HepG2 (cell line): ENCODE measurements at regions not wholly inside any gene's neighbourhood (a gene's known extent, or its start where the extent isn't known, plus 50 kb on each side); places are given as distances from the start of the nearest gene placed in this dataset.

ENCODE experiments used
- CEBPG ChIP-seq: IDR thresholded peaks from 2 replicates; pipeline ENCODE4 v1.6.1; 2016
- E2F1 ChIP-seq: sonication (generic); formaldehyde crosslinking; IDR thresholded peaks from 2 replicates; pipeline ENCODE4 v1.5.0; 2020; ENCODE audit warnings: missing genetic modification reagents
- FOXK1 ChIP-seq: sonication (generic); formaldehyde crosslinking; IDR thresholded peaks from 2 replicates; pipeline ENCODE4 v1.4.0; 2020; ENCODE audit warnings: low read depth, missing genetic modification reagents, borderline replicate concordance
- FOXP1 ChIP-seq, 2 experiments: fragments of 450-650 bp in 1 of 2; IDR thresholded peaks; 2 replicates each; pipeline ENCODE4 v1.6.1; 2017 to 2018; ENCODE audit warnings: antibody characterized with exemption in 1 of 2
- HMG20A ChIP-seq: IDR thresholded peaks from 2 replicates; pipeline ENCODE4 v1.6.1; 2016; ENCODE audit warnings: borderline replicate concordance
- JUND ChIP-seq: sonication (generic); formaldehyde crosslinking; IDR thresholded peaks from 2 replicates; pipeline ENCODE4 v1.8.0; 2022; ENCODE audit warnings: mild to moderate bottlenecking, missing genetic modification reagents
- KLF15 ChIP-seq: sonication (generic); formaldehyde crosslinking; IDR thresholded peaks from 2 replicates; pipeline ENCODE4 v1.8.1; 2023; ENCODE audit warnings: borderline replicate concordance, mild to moderate bottlenecking, inconsistent platforms, missing genetic modification reagents, mixed read lengths
- KLF6 ChIP-seq: IDR thresholded peaks from 2 replicates; pipeline ENCODE4 v1.8.0; 2016; ENCODE audit warnings: missing biosample characterization, missing genetic modification reagents
- MED8 ChIP-seq: sonication (generic); formaldehyde crosslinking; IDR thresholded peaks from 2 replicates; pipeline ENCODE4 v1.8.1; 2023; ENCODE audit warnings: mild to moderate bottlenecking, missing genetic modification reagents; ENCODE audit not compliant: insufficient replicate concordance
- NFE2L2 ChIP-seq: fragments of 150-350 bp; IDR thresholded peaks from 2 replicates; pipeline ENCODE4 v1.6.1; 2014; ENCODE audit warnings: low read length
- PITX1 ChIP-seq: sonication (generic); formaldehyde crosslinking; IDR thresholded peaks from 2 replicates; pipeline ENCODE4 v1.5.1; 2020; ENCODE audit warnings: mild to moderate bottlenecking, missing genetic modification reagents
- TBX3 ChIP-seq: fragments of 450-650 bp; IDR thresholded peaks from 2 replicates; pipeline ENCODE4 v1.6.1; 2017; ENCODE audit warnings: antibody characterized with exemption, mild to moderate bottlenecking, inconsistent platforms, borderline replicate concordance
- ZKSCAN8 ChIP-seq: IDR thresholded peaks from 2 replicates; pipeline ENCODE4 v1.6.1; 2016; ENCODE audit warnings: borderline replicate concordance, missing genetic modification reagents, missing compliant biosample characterization
- ZNF496 ChIP-seq: sonication (generic); formaldehyde crosslinking; IDR thresholded peaks from 2 replicates; pipeline ENCODE4 v1.8.1; 2023; ENCODE audit warnings: mild to moderate bottlenecking, moderate library complexity, missing genetic modification reagents; ENCODE audit not compliant: insufficient replicate concordance
- ZNF772 ChIP-seq: sonication (generic); formaldehyde crosslinking; IDR thresholded peaks from 2 replicates; pipeline ENCODE4 v1.5.0; 2020; ENCODE audit warnings: mild to moderate bottlenecking, missing genetic modification reagents
- TF ChIP-seq, protein P1 (sequence below): sonication (generic); formaldehyde crosslinking; IDR thresholded peaks from 2 replicates; pipeline ENCODE4 v1.4.0; 2020; ENCODE audit warnings: missing genetic modification reagents
- TF ChIP-seq, protein P2 (sequence below): sonication (generic); formaldehyde crosslinking; IDR thresholded peaks from 2 replicates; pipeline ENCODE4 v1.5.1; 2020; ENCODE audit warnings: mild to moderate bottlenecking, missing genetic modification reagents, borderline replicate concordance
- TF ChIP-seq, protein P3 (sequence below): sonication (generic); formaldehyde crosslinking; IDR thresholded peaks from 2 replicates; pipeline ENCODE4 v1.5.0; 2020; ENCODE audit warnings: mild to moderate bottlenecking, missing genetic modification reagents, borderline replicate concordance

DNA sequence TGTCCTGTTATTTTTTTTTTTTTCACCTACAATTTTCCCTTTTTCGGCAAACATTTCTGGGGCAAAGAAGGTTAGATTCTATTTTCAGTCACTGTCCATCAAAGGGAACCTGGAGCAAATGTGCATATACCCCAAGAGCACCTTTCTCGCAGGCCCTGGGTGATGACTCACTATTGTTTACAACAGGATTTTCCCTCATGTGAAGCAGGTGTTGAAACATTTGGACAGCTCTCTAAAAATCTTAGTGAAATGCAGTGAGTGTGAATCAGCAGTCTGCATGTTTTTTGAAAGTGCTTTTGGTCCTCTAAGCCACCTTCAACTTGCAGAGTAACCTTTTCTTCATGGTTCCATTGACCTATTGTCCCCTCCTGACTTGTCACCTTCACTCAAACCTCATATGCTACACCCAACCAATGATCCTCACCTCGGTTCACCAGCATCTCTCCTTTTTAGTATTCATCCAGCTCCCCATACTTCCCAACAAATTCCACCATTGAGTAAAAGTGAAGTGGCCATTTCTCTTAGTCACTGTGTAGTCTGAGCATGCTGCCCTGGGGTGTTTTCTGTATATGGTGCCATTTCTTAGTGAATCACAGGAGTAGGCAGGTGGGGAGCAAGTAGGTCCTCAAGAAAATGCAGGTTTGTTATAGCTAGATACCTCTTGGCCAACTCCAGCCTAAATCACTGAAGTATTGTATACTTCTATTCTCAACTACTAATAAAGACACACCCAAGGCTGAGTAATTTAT lies 260.2 kb downstream of the BMP4 start (continued):
- TF ChIP-seq E2F1 (CRISPR knock-in tag) = no peak
- peak; percentile 19; the same call in 1 of the 2 replicates for TF ChIP-seq NFE2L2
- TF ChIP-seq KLF15 (CRISPR knock-in tag) = no peak
- peak; percentile 64; the same call in 1 of the 2 replicates for TF ChIP-seq PITX1 (CRISPR knock-in tag)
- no peak for TF ChIP-seq MED8 (CRISPR knock-in tag)
- TF ChIP-seq KLF6 (CRISPR knock-in tag) = no peak
- no peak for TF ChIP-seq ZNF496 (CRISPR knock-in tag)
- TF ChIP-seq JUND = peak; percentile 67; the same call in 1 of the 2 replicates
- TF ChIP-seq, protein P1, sequence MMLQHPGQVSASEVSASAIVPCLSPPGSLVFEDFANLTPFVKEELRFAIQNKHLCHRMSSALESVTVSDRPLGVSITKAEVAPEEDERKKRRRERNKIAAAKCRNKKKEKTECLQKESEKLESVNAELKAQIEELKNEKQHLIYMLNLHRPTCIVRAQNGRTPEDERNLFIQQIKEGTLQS (CRISPR knock-in tag) = 0 out of 2 replicates have a peak, but pooled peaks have one; percentile 57
- TF ChIP-seq, protein P2, sequence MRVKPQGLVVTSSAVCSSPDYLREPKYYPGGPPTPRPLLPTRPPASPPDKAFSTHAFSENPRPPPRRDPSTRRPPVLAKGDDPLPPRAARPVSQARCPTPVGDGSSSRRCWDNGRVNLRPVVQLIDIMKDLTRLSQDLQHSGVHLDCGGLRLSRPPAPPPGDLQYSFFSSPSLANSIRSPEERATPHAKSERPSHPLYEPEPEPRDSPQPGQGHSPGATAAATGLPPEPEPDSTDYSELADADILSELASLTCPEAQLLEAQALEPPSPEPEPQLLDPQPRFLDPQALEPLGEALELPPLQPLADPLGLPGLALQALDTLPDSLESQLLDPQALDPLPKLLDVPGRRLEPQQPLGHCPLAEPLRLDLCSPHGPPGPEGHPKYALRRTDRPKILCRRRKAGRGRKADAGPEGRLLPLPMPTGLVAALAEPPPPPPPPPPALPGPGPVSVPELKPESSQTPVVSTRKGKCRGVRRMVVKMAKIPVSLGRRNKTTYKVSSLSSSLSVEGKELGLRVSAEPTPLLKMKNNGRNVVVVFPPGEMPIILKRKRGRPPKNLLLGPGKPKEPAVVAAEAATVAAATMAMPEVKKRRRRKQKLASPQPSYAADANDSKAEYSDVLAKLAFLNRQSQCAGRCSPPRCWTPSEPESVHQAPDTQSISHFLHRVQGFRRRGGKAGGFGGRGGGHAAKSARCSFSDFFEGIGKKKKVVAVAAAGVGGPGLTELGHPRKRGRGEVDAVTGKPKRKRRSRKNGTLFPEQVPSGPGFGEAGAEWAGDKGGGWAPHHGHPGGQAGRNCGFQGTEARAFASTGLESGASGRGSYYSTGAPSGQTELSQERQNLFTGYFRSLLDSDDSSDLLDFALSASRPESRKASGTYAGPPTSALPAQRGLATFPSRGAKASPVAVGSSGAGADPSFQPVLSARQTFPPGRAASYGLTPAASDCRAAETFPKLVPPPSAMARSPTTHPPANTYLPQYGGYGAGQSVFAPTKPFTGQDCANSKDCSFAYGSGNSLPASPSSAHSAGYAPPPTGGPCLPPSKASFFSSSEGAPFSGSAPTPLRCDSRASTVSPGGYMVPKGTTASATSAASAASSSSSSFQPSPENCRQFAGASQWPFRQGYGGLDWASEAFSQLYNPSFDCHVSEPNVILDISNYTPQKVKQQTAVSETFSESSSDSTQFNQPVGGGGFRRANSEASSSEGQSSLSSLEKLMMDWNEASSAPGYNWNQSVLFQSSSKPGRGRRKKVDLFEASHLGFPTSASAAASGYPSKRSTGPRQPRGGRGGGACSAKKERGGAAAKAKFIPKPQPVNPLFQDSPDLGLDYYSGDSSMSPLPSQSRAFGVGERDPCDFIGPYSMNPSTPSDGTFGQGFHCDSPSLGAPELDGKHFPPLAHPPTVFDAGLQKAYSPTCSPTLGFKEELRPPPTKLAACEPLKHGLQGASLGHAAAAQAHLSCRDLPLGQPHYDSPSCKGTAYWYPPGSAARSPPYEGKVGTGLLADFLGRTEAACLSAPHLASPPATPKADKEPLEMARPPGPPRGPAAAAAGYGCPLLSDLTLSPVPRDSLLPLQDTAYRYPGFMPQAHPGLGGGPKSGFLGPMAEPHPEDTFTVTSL (CRISPR knock-in tag) = peak; percentile 77; the same call in 1 of the 2 replicates
- TF ChIP-seq HMG20A (CRISPR knock-in tag) = peak; percentile 58; the same call in 1 of the 2 replicates
- TF ChIP-seq ZKSCAN8 (CRISPR knock-in tag) = peak; percentile 24; the same call in 1 of the 2 replicates
- TF ChIP-seq FOXK1 (CRISPR knock-in tag) = peak; percentile 34; the same call in 1 of the 2 replicates
- TF ChIP-seq FOXP1 (IDR thresholded peaks at IDR 0.05) = no peak
- TF ChIP-seq FOXP1 (CRISPR knock-in tag; IDR thresholded peaks at IDR 0.05) = peak; percentile 70
- TF ChIP-seq, protein P3, sequence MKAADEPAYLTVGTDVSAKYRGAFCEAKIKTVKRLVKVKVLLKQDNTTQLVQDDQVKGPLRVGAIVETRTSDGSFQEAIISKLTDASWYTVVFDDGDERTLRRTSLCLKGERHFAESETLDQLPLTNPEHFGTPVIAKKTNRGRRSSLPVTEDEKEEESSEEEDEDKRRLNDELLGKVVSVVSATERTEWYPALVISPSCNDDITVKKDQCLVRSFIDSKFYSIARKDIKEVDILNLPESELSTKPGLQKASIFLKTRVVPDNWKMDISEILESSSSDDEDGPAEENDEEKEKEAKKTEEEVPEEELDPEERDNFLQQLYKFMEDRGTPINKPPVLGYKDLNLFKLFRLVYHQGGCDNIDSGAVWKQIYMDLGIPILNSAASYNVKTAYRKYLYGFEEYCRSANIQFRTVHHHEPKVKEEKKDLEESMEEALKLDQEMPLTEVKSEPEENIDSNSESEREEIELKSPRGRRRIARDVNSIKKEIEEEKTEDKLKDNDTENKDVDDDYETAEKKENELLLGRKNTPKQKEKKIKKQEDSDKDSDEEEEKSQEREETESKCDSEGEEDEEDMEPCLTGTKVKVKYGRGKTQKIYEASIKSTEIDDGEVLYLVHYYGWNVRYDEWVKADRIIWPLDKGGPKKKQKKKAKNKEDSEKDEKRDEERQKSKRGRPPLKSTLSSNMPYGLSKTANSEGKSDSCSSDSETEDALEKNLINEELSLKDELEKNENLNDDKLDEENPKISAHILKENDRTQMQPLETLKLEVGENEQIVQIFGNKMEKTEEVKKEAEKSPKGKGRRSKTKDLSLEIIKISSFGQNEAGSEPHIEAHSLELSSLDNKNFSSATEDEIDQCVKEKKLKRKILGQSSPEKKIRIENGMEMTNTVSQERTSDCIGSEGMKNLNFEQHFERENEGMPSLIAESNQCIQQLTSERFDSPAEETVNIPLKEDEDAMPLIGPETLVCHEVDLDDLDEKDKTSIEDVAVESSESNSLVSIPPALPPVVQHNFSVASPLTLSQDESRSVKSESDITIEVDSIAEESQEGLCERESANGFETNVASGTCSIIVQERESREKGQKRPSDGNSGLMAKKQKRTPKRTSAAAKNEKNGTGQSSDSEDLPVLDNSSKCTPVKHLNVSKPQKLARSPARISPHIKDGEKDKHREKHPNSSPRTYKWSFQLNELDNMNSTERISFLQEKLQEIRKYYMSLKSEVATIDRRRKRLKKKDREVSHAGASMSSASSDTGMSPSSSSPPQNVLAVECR = no peak
- TF ChIP-seq ZNF772 = no peak
- no peak for TF ChIP-seq TBX3
- TF ChIP-seq CEBPG (CRISPR knock-in tag) = peak; percentile 58
